ENCODE measurements at regions not wholly inside any gene's neighbourhood (a gene's known extent, or its start where the extent isn't known, plus 50 kb on each side); places are given as distances from the start of the nearest gene placed in this dataset.

GRCh38 chr5:89277816-89278215 is 394.8 kb upstream of the MEF2C start:
- intact Hi-C loops (cut with micrococcal nuclease) = no loop called here
- DNase-seq (peak; percentile 72), ATAC-seq (peak; percentile 87)
- no peaks in the 10 kb centered on the region for H3F3A ChIP-seq (ENCODE audit: low read length, unreplicated experiment)
- no peaks in the 10 kb centered on the region for H4K20me1 ChIP-seq (ENCODE audit: low read length)
- H2AFZ ChIP-seq (ENCODE audit: low read length) = no peak overlapping the region
- ChIA-PET CTCF (no interaction called here), POLR2A (ENCODE audit: unreplicated experiment) (no interaction called here)
- BruUV-seq (replicated peaks) = no TSS peak
- H3K27ac ChIP-seq (ENCODE audit: low read length) = peak overlapping the region; percentile 74
- H3K9me2 ChIP-seq (replicated peaks; ENCODE audit: low read length) = no peaks in the 10 kb centered on the region
- no peaks in the 10 kb centered on the region for H3K36me3 ChIP-seq (ENCODE audit: low read depth, low read length)
- peak overlapping the region; percentile 41 for H3K4me2 ChIP-seq (ENCODE audit: low read length)
- H3K27me3 ChIP-seq (ENCODE audit: low read length) = no peaks in the 10 kb centered on the region
- H3K79me2 ChIP-seq (ENCODE audit: low read length) = no peaks in the 10 kb centered on the region
- no peak overlapping the region for H3K9ac ChIP-seq (ENCODE audit: low read length)
- peaks cover 39% of the 10 kb centered on the region for H3K4me1 ChIP-seq (ENCODE audit: insufficient read depth, low read length)
- H3K4me3 ChIP-seq (ENCODE audit: low read length) = no peak overlapping the region
- no peaks in the 10 kb centered on the region for H3K9me3 ChIP-seq (ENCODE audit: low read length)
- TF ChIP-seq EZH2phosphoT487 (IDR thresholded peaks at IDR 0.05; ENCODE audit: borderline replicate concordance, low read length) (no peak), EZH2 (IDR thresholded peaks at IDR 0.05; ENCODE audit: low read length, unreplicated experiment) (no peak)
- TF ChIP-seq, protein P1, sequence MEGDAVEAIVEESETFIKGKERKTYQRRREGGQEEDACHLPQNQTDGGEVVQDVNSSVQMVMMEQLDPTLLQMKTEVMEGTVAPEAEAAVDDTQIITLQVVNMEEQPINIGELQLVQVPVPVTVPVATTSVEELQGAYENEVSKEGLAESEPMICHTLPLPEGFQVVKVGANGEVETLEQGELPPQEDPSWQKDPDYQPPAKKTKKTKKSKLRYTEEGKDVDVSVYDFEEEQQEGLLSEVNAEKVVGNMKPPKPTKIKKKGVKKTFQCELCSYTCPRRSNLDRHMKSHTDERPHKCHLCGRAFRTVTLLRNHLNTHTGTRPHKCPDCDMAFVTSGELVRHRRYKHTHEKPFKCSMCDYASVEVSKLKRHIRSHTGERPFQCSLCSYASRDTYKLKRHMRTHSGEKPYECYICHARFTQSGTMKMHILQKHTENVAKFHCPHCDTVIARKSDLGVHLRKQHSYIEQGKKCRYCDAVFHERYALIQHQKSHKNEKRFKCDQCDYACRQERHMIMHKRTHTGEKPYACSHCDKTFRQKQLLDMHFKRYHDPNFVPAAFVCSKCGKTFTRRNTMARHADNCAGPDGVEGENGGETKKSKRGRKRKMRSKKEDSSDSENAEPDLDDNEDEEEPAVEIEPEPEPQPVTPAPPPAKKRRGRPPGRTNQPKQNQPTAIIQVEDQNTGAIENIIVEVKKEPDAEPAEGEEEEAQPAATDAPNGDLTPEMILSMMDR (conservative IDR thresholded peaks at IDR 0.05; ENCODE audit: low read depth, low read length) = no peak

DNA sequence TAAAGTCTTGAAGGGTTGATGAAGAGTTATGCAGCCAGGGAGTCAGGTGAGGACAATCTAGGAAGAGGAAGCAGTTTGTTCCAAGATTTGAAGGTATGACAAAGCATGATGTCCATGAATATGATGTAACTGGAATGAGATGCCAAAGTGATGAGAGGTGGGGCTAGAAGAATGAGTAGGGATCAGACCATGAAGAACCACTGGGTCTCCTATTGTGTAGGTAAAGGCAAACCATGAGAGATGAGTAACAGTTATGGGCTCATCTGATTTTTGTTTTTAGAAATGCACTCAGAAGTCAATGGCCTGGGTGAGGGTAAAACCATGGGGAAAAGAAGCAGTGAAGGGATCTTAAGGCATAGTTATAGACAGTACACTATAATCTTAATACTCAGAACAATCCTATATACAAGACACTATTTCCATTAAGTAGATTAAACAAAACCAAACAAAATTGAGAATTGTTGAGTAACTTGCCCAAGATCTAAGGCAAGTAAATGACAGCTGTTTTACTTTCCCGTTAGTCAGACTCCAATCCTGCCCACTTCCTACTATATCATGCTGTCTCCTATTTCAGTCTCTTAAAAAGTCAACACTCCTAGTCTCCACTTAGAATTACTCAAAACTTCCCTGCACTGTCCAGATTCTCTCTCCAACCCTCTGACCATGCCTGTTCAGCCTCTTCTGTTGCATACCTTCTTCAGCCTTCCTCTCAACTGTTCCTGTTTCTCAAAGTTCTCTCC is 393.8 kb upstream of the MEF2C start:
- Histone ChIP-seq H3K9ac (ENCODE audit: low read length) (peak overlapping the region; percentile 21; the same call in 1 of the 2 replicates), H2AFZ (ENCODE audit: low read length) (no peak overlapping the region), H3K9me2 (replicated peaks; ENCODE audit: low read length) (no peaks in the 10 kb centered on the region), H3K27me3 (ENCODE audit: low read length) (no peaks in the 10 kb centered on the region), H3F3A (ENCODE audit: low read length, unreplicated experiment) (no peaks in the 10 kb centered on the region), H3K4me2 (ENCODE audit: low read length) (peak overlapping the region; percentile 69), H4K20me1 (ENCODE audit: low read length) (no peaks in the 10 kb centered on the region), H3K79me2 (ENCODE audit: low read length) (no peaks in the 10 kb centered on the region), H3K9me3 (ENCODE audit: low read length) (no peaks in the 10 kb centered on the region), H3K4me3 (ENCODE audit: low read length) (no peak overlapping the region), H3K27ac (ENCODE audit: low read length) (peak overlapping the region; percentile 74), H3K36me3 (ENCODE audit: low read depth, low read length) (no peaks in the 10 kb centered on the region), H3K4me1 (ENCODE audit: insufficient read depth, low read length) (peaks cover 29% of the 10 kb centered on the region)
- no TSS peak for BruUV-seq (replicated peaks)
- intact Hi-C loops (cut with micrococcal nuclease) = no loop called here
- DNase-seq (peak; percentile 66), ATAC-seq (peak; percentile 92)
- POLR2A ChIA-PET (ENCODE audit: unreplicated experiment) = no interaction called here
- CTCF ChIA-PET = no interaction called here
- TF ChIP-seq, protein P1 (conservative IDR thresholded peaks at IDR 0.05; ENCODE audit: low read depth, low read length) = no peak
- TF ChIP-seq EZH2phosphoT487 (IDR thresholded peaks at IDR 0.05; ENCODE audit: borderline replicate concordance, low read length) = no peak
- no peak for TF ChIP-seq EZH2 (IDR thresholded peaks at IDR 0.05; ENCODE audit: low read length, unreplicated experiment)

- Histone ChIP-seq H3K36me3 (ENCODE audit: low read depth, low read length) (no peaks in the 10 kb centered on the region), H3K4me1 (ENCODE audit: insufficient read depth, low read length) (peaks cover 27% of the 10 kb centered on the region), H2AFZ (ENCODE audit: low read length) (no peak overlapping the region), H3K4me3 (ENCODE audit: low read length) (no peak overlapping the region), H3K9me3 (ENCODE audit: low read length) (no peaks in the 10 kb centered on the region), H4K20me1 (ENCODE audit: low read length) (no peaks in the 10 kb centered on the region), H3K79me2 (ENCODE audit: low read length) (no peaks in the 10 kb centered on the region), H3K27ac (ENCODE audit: low read length) (no peak overlapping the region), H3K9ac (ENCODE audit: low read length) (no peak overlapping the region), H3K4me2 (ENCODE audit: low read length) (no peak overlapping the region), H3K27me3 (ENCODE audit: low read length) (no peaks in the 10 kb centered on the region), H3F3A (ENCODE audit: low read length, unreplicated experiment) (no peaks in the 10 kb centered on the region), H3K9me2 (replicated peaks; ENCODE audit: low read length) (no peaks in the 10 kb centered on the region)
- no peak for TF ChIP-seq EZH2phosphoT487 (IDR thresholded peaks at IDR 0.05; ENCODE audit: borderline replicate concordance, low read length)
- TF ChIP-seq EZH2 (IDR thresholded peaks at IDR 0.05; ENCODE audit: low read length, unreplicated experiment) = no peak
- TF ChIP-seq, protein P1 (conservative IDR thresholded peaks at IDR 0.05; ENCODE audit: low read depth, low read length) = no peak
- BruUV-seq (replicated peaks) = no TSS peak
- ATAC-seq (no peak), DNase-seq (no peak)
- intact Hi-C loops (cut with micrococcal nuclease) = no loop called here
- POLR2A ChIA-PET (ENCODE audit: unreplicated experiment) = no interaction called here
- CTCF ChIA-PET = no interaction called here
Measured at GRCh38 chr5:89275066-89275855, 392.3 kb upstream of the MEF2C start.

All from PC-3 (cell line).